GM18951 (cell line): ENCODE measurements at regions not wholly inside any gene's neighbourhood (a gene's known extent, or its start where the extent isn't known, plus 50 kb on each side); places are given as distances from the start of the nearest gene placed in this dataset.

Experiments used
- POLR2A ChIP-seq: IDR thresholded peaks from 4 replicates; pipeline ENCODE4 v1.6.1; 2011; ENCODE audit warnings: mild to moderate bottlenecking; ENCODE audit not compliant: insufficient read length, insufficient read depth; ENCODE audit errors: extremely low read depth
- in situ Hi-C: fragments of 300-500 bp; cut with MboI; formaldehyde crosslinking; loops from one replicate; pipeline ENCODE4 v1.12.0; 2022; ENCODE audit warnings: low sequenced_read_pairs, mixed read lengths, inconsistent platforms; ENCODE audit not compliant: unreplicated experiment

DNA sequence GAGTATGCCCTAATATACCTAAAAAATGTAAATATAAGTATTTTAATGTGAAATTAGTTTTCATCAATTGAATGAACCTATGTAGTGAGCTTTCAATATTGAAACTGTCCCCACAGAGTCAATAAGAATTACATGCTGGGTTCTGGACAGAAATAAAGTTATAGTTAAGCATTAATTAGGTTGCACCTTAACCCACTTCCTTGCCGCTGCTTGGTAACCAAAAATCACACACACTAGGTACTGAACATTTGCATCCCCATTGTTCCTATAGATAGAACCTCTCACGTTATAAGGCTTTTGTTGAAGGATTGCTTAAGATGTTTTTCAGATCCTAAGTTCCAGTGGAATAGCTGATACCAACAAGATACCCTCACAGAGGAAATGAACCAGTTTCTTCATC is 237.1 kb upstream of the OPRM1 start:
- in situ Hi-C loops: no loop called here
- no peak for TF ChIP-seq POLR2A

GRCh38 chr6:153800580-153801188 is 238.4 kb upstream of the OPRM1 start:
- in situ Hi-C loops: no loop called here
- TF ChIP-seq POLR2A: no peak

- TF ChIP-seq POLR2A: no peak
- in situ Hi-C loops: no loop called here
Measured at GRCh38 chr6:153790876-153791473, 248.1 kb upstream of the OPRM1 start.

DNA sequence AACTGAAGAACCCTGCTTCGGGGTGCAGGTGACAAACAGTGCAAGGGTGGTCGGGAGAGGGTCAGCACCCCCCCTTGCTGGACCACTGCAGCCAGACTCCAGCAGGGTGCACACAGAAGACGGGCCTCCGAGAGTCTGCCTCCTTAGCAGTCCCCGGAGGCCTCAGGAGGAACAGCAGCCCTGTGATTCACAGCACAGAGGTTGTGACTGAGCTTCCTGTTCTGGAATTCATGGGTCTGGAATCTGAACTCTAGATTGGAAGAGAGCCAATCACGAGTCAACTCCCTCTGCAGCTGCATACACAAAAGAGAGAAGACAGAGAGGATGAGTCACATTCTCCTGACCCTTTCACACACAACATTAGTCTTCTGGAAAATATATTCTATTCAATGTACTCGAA is 249.0 kb upstream of the OPRM1 start:
- in situ Hi-C loops: no loop called here
- TF ChIP-seq POLR2A: no peak

DNA sequence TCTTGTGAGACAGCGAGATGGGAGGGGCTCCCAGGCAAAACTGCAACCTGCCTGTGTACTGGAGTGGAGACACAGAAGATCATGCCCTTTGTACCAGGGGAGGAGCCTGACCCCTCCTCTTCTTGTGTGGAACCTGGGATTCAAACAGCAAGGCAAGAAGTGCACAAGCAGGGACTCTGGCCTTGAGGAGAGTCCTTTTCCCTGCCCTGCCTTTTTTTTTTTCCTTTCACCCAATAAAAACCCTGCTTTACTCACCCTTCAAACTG is 251.8 kb upstream of the OPRM1 start:
- TF ChIP-seq POLR2A: no peak
- in situ Hi-C loops: no loop called here

DNA sequence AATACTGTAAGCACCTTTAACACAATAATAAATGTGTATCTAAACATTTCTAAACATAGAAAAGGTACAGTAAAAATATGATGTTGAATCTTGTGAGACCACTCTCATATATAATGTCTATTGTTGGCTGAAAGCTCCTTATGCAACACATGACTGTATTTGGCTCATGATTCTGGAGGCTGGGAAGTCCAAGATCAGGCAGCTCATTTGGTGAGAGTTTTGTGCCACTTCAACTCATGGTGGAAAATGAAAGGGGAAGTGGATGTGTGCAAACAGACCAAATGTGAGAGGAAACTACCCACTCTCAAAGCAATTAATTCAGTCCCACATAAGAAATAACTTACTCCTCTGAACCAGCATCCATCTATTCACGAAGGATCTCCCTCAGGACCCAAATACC is 257.7 kb upstream of the OPRM1 start:
- in situ Hi-C loops: no loop called here
- TF ChIP-seq POLR2A: no peak

DNA sequence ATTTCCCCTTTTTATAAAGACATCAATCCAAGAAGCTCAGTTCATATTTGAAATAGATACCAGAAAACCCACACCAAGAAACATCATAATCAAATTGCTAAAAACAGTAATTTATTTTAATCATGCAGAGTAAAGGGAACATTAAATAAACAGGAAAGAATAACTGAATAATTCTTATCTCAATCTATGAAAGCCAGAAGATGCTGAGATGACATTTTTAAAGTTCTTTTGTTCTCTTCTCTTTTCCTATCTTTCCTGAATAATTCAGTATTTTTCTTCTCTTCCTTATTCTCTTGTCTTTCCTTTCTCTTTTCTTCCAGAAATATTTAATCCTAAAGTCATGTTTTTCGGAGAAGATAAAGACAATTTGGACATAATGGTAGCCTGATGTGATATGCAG is 259.0 kb upstream of the OPRM1 start:
- TF ChIP-seq POLR2A: no peak
- in situ Hi-C loops: no loop called here

- in situ Hi-C loops: no loop called here
Measured at GRCh38 chr6:153778216-153778615, 260.8 kb upstream of the OPRM1 start.

DNA sequence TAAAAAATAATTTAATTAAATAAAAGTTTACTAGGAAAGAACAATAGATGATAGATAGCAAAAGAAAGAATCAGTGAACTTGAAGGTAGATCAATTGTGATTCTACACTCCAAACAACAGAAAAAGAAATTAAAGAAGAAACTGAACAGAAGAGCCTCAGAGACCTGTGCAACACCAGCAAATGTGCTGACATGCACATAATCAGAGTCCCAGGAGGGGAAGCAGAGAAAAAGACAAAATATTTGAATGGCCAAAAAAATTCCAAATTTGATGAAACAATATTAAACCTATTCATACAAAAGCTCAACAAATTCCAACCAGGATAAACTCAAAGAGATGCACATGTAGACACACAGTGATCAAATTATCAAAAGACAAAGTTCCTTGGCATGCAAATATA is 267.5 kb upstream of the OPRM1 start:
- in situ Hi-C loops: no loop called here
- TF ChIP-seq POLR2A: no peak

More at GRCh38 chr6:153778216-153778615, 260.8 kb upstream of the OPRM1 start:
- no peak for TF ChIP-seq POLR2A

GRCh38 chr6:153767127-153767526 is 271.9 kb upstream of the OPRM1 start:
- no peak for TF ChIP-seq POLR2A
- in situ Hi-C loops: no loop called here

- in situ Hi-C loops: no loop called here
- no peak for TF ChIP-seq POLR2A
Measured at GRCh38 chr6:153758516-153758915, 280.5 kb upstream of the OPRM1 start.

GRCh38 chr6:153735761-153736160 is 303.3 kb upstream of the OPRM1 start:
- in situ Hi-C loops: no loop called here

DNA sequence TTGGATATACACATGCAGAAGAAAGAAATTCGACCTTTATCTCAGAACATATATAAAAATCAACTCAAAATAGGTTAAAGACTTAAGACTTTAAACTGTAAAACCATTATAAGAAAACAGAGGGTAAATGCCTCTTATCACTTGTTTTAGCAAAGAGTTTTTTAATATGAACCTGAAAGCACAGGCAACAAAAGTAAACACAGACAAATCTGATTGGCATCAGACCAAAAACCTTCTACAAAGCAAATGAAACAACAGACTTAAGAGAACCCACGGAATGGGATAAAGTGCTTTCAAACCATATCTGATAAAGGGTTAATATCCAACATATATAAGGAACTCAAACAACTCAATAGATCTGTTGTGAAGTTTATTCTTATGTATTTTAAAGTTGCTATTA is 309.9 kb upstream of the OPRM1 start:
- in situ Hi-C loops: no loop called here
- TF ChIP-seq POLR2A: no peak

More at GRCh38 chr6:153735761-153736160, 303.3 kb upstream of the OPRM1 start:
- no peak for TF ChIP-seq POLR2A

GRCh38 chr6:153727885-153728284 is 311.2 kb upstream of the OPRM1 start:
- in situ Hi-C loops: no loop called here
- TF ChIP-seq POLR2A: no peak

- TF ChIP-seq POLR2A: no peak
- in situ Hi-C loops: no loop called here
Measured at GRCh38 chr6:153725456-153725855, 313.6 kb upstream of the OPRM1 start.
